Gastrocnemius medialis (tissue), 4 donors: ENCODE measurements at regions not wholly inside any gene's neighbourhood (a gene's known extent, or its start where the extent isn't known, plus 50 kb on each side); places are given as distances from the start of the nearest gene placed in this dataset.

ENCODE experiments used
- ATAC-seq, 2 donors: fragments of 150-250 bp; one replicate each; pipeline ENCODE4 v1.9.1; 2016
- DNase-seq, 2 donors: peaks; one replicate each; pipeline ENCODE4 v3.0.0-alpha.2; 2019
- H3K27ac ChIP-seq, 4 donors: fragments of 200-600 bp; sonication (generic); 1 replicate in 1 of 4; 2 replicates in 3 of 4; pipeline ENCODE4 v1.5.1; 2016 to 2018; ENCODE audit warnings: mild to moderate bottlenecking in 2 of 4, moderate library complexity in 1 of 4
- H3K27me3 ChIP-seq, 3 donors: fragments of 200-600 bp; sonication (generic) in 2 of 3; 1 replicate in 1 of 3; 2 replicates in 2 of 3; pipeline versions ENCODE4 v1.5.1 to v1.6.0; 2016 to 2019; ENCODE audit warnings: mild to moderate bottlenecking in 1 of 3, moderate library complexity in 1 of 3
- H3K36me3 ChIP-seq, 2 donors: fragments of 200-600 bp; sonication (generic) in 1 of 2; one replicate each; pipeline ENCODE4 v1.5.1; 2017 to 2018
- H3K4me1 ChIP-seq, 2 donors: fragments of 200-600 bp; sonication (generic) in 1 of 2; one replicate each; pipeline ENCODE4 v1.5.1; 2016 to 2017; ENCODE audit warnings: mild to moderate bottlenecking in 2 of 2
- H3K4me3 ChIP-seq, 4 donors: fragments of 200-600 bp; sonication (generic) in 3 of 4; 1 replicate in 1 of 4; 2 replicates in 3 of 4; pipeline ENCODE4 v1.5.1; 2016 to 2019; ENCODE audit warnings: mild to moderate bottlenecking in 2 of 4
- H3K9me3 ChIP-seq, 3 donors: fragments of 200-600 bp; sonication (generic) in 2 of 3; 1 replicate in 1 of 3; 2 replicates in 2 of 3; pipeline ENCODE4 v1.5.1; 2016 to 2019
- CTCF ChIP-seq, 5 experiments: fragments of 450-650 bp in 3 of 5; fragments of 200-600 bp in 2 of 5; sonication (generic) in 2 of 5; IDR thresholded peaks in 4 of 5; conservative IDR thresholded peaks in 1 of 5; 1 replicate in 4 of 5; 2 replicates in 1 of 5; pipeline ENCODE4 v1.5.1; 2016 to 2019; ENCODE audit warnings: antibody characterized with exemption in 5 of 5, mild to moderate bottlenecking in 3 of 5, moderate library complexity in 3 of 5
- POLR2A ChIP-seq, 2 donors: fragments of 450-650 bp; IDR thresholded peaks; one replicate each; pipeline ENCODE4 v1.6.1; 2017; ENCODE audit warnings: antibody characterized with exemption in 2 of 2, mild to moderate bottlenecking in 2 of 2, moderate library complexity in 2 of 2
- in situ Hi-C, 4 donors: fragments of 200-750 bp; cut with MboI; loops; one replicate each; pipeline versions ENCODE4 v1.15.0 to v1.8.0; 2017; ENCODE audit warnings: low sequenced_read_pairs in 4 of 4
- intact Hi-C: fragments of 100-400 bp; cut with DNase I; formaldehyde crosslinking; loops from one replicate; pipeline ENCODE4 v1.15.1; 2023; ENCODE audit warnings: low total_unique reads

GRCh38 chr10:47092831-47093230, 181.6 kb downstream of the PTPN20 start:
- no peak overlapping the region for H3K27ac ChIP-seq
- TF ChIP-seq POLR2A (IDR thresholded peaks at IDR 0.05) (no peak), CTCF (IDR thresholded peaks at IDR 0.05 in 4 of 5, conservative IDR thresholded peaks at IDR 0.05 in 1 of 5) (no peak)
- intact Hi-C loops, result no loop called here
- no peaks in the 10 kb centered on the region for H3K4me1 ChIP-seq
- no peaks in the 10 kb centered on the region for H3K27me3 ChIP-seq
- in situ Hi-C loops, result no loop called here
- ATAC-seq, result peak; percentile 33 to 77
- no peaks in the 10 kb centered on the region for H3K9me3 ChIP-seq
- DNase-seq, result peak; percentile 32 to 51
- H3K36me3 ChIP-seq, result no peaks in the 10 kb centered on the region
- H3K4me3 ChIP-seq, result no peak overlapping the region

- Histone ChIP-seq H3K36me3 (no peaks in the 10 kb centered on the region), H3K27ac (no peak overlapping the region), H3K27me3 (no peaks in the 10 kb centered on the region), H3K9me3 (no peaks in the 10 kb centered on the region), H3K4me3 (no peak overlapping the region), H3K4me1 (no peaks in the 10 kb centered on the region)
- intact Hi-C loops (no loop called here), in situ Hi-C loops (no loop called here)
- no peak for ATAC-seq
- TF ChIP-seq POLR2A (IDR thresholded peaks at IDR 0.05) (no peak), CTCF (IDR thresholded peaks at IDR 0.05 in 4 of 5, conservative IDR thresholded peaks at IDR 0.05 in 1 of 5) (no peak)
- DNase-seq, result no peak
Observed at GRCh38 chr10:47094126-47094525, 182.9 kb downstream of the PTPN20 start.

- H3K4me3 ChIP-seq, result no peak overlapping the region
- ATAC-seq (no peak), DNase-seq (no peak)
- no peaks in the 10 kb centered on the region for H3K9me3 ChIP-seq
- H3K4me1 ChIP-seq, result no peaks in the 10 kb centered on the region
- H3K27ac ChIP-seq, result no peak overlapping the region
- H3K36me3 ChIP-seq, result no peaks in the 10 kb centered on the region
- no peaks in the 10 kb centered on the region for H3K27me3 ChIP-seq
- intact Hi-C loops, result no loop called here
- in situ Hi-C loops, result no loop called here
- TF ChIP-seq CTCF (IDR thresholded peaks at IDR 0.05 in 4 of 5, conservative IDR thresholded peaks at IDR 0.05 in 1 of 5) (no peak), POLR2A (IDR thresholded peaks at IDR 0.05) (no peak)
Observed at GRCh38 chr10:47094636-47095035, 183.4 kb downstream of the PTPN20 start.

GRCh38 chr10:47095211-47095610, 184.0 kb downstream of the PTPN20 start:
- H3K9me3 ChIP-seq, result no peaks in the 10 kb centered on the region
- no peaks in the 10 kb centered on the region for H3K36me3 ChIP-seq
- no peaks in the 10 kb centered on the region for H3K27me3 ChIP-seq
- no peaks in the 10 kb centered on the region for H3K4me1 ChIP-seq
- no peak overlapping the region for H3K4me3 ChIP-seq
- H3K27ac ChIP-seq, result no peak overlapping the region
- in situ Hi-C loops (no loop called here), intact Hi-C loops (no loop called here)
- ATAC-seq (no peak), DNase-seq (no peak)
- TF ChIP-seq CTCF (IDR thresholded peaks at IDR 0.05 in 4 of 5, conservative IDR thresholded peaks at IDR 0.05 in 1 of 5) (no peak), POLR2A (IDR thresholded peaks at IDR 0.05) (no peak)

GRCh38 chr10:47095848-47096612, 184.8 kb downstream of the PTPN20 start:
- Histone ChIP-seq H3K27ac (no peak overlapping the region), H3K27me3 (no peaks in the 10 kb centered on the region), H3K36me3 (no peaks in the 10 kb centered on the region), H3K4me1 (no peaks in the 10 kb centered on the region), H3K4me3 (no peak overlapping the region), H3K9me3 (no peaks in the 10 kb centered on the region)
- intact Hi-C loops (no loop called here), in situ Hi-C loops (no loop called here)
- no peak for TF ChIP-seq CTCF (IDR thresholded peaks at IDR 0.05 in 4 of 5, conservative IDR thresholded peaks at IDR 0.05 in 1 of 5)
- TF ChIP-seq POLR2A (IDR thresholded peaks at IDR 0.05), result no peak
- DNase-seq (no peak), ATAC-seq (no peak)
